WERI-Rb-1 (cell line): ENCODE measurements at regions not wholly inside any gene's neighbourhood (a gene's known extent, or its start where the extent isn't known, plus 50 kb on each side); places are given as distances from the start of the nearest gene placed in this dataset.

Source experiments
- DNase-seq: peaks from one replicate; pipeline ENCODE4 v3.0.0-alpha.2; 2020
- H3K27ac ChIP-seq: fragments of 250-450 bp; sonication (Bioruptor Pico); 2 replicates; pipeline ENCODE4 v1.5.1; 2020; ENCODE audit warnings: mild to moderate bottlenecking, moderate library complexity
- H3K27me3 ChIP-seq: fragments of 250-450 bp; sonication (Bioruptor Pico); 2 replicates; pipeline ENCODE4 v1.5.1; 2021; ENCODE audit warnings: mild to moderate bottlenecking, low read depth, moderate library complexity; ENCODE audit not compliant: insufficient read depth, severe bottlenecking
- H3K36me3 ChIP-seq: fragments of 250-450 bp; sonication (Bioruptor Pico); 2 replicates; pipeline ENCODE4 v1.5.1; 2020; ENCODE audit warnings: mild to moderate bottlenecking, moderate library complexity
- H3K4me3 ChIP-seq: 2 replicates; pipeline ENCODE4 v1.5.1; 2011; ENCODE audit warnings: low read depth, mild to moderate bottlenecking, control low read depth, low read length
- H3K9me3 ChIP-seq: fragments of 250-450 bp; sonication (Bioruptor Pico); 2 replicates; pipeline ENCODE4 v1.5.1; 2021; ENCODE audit warnings: mild to moderate bottlenecking, moderate library complexity; ENCODE audit not compliant: severe bottlenecking
- CTCF ChIP-seq: IDR thresholded peaks from 2 replicates; pipeline ENCODE4 v1.5.1; 2011; ENCODE audit warnings: low read depth, mild to moderate bottlenecking, control low read depth, inconsistent platforms, low read length

- H3K27ac ChIP-seq: no peak overlapping the region
- no peaks in the 10 kb centered on the region for H3K9me3 ChIP-seq
- H3K27me3 ChIP-seq: no peaks in the 10 kb centered on the region
- no peaks in the 10 kb centered on the region for H3K36me3 ChIP-seq
- no peak for TF ChIP-seq CTCF
- H3K4me3 ChIP-seq: no peak overlapping the region
- no peak for DNase-seq
Observed at GRCh38 chr1:60390593-60391282, 317.2 kb upstream of the C1orf87 start.

- Histone ChIP-seq H3K9me3 (no peaks in the 10 kb centered on the region), H3K36me3 (no peaks in the 10 kb centered on the region), H3K4me3 (no peak overlapping the region), H3K27ac (no peak overlapping the region), H3K27me3 (no peaks in the 10 kb centered on the region)
- no peak for TF ChIP-seq CTCF
- no peak for DNase-seq
Observed at GRCh38 chr1:60388092-60388987, 314.8 kb upstream of the C1orf87 start.

- no peak for TF ChIP-seq CTCF
Observed at GRCh38 chr1:60387175-60387574, 313.6 kb upstream of the C1orf87 start.

GRCh38 chr1:60386249-60386648 lies 312.7 kb upstream of the C1orf87 start:
- no peaks in the 10 kb centered on the region for H3K9me3 ChIP-seq
- H3K4me3 ChIP-seq: no peak overlapping the region
- no peak for TF ChIP-seq CTCF
- no peak for DNase-seq
- H3K27me3 ChIP-seq: no peaks in the 10 kb centered on the region
- no peaks in the 10 kb centered on the region for H3K36me3 ChIP-seq
- no peak overlapping the region for H3K27ac ChIP-seq

More at GRCh38 chr1:60387175-60387574, 313.6 kb upstream of the C1orf87 start:
- Histone ChIP-seq H3K9me3 (no peaks in the 10 kb centered on the region), H3K36me3 (no peaks in the 10 kb centered on the region), H3K27me3 (no peaks in the 10 kb centered on the region), H3K27ac (no peak overlapping the region), H3K4me3 (no peak overlapping the region)
- DNase-seq: no peak

- Histone ChIP-seq H3K9me3 (no peaks in the 10 kb centered on the region), H3K27me3 (no peaks in the 10 kb centered on the region), H3K4me3 (no peak overlapping the region), H3K27ac (no peak overlapping the region), H3K36me3 (no peaks in the 10 kb centered on the region)
- TF ChIP-seq CTCF: no peak
- no peak for DNase-seq
Observed at GRCh38 chr1:60376196-60376595, 302.6 kb upstream of the C1orf87 start.
